Mesendoderm (in vitro differentiated cells): ENCODE measurements at regions not wholly inside any gene's neighbourhood (a gene's known extent, or its start where the extent isn't known, plus 50 kb on each side); places are given as distances from the start of the nearest gene placed in this dataset.
"Not testable (repeated sequence)": the region's sequence is repeated elsewhere in the genome, so short reads cannot be mapped to it uniquely, and the experiment has no call there.

Experiments used
- DNase-seq: peaks from one replicate; pipeline ENCODE4 v3.0.0; 2013
- H2AK5ac ChIP-seq: 2 replicates; pipeline ENCODE4 v1.6.1; 2013; ENCODE audit warnings: low read length, inconsistent platforms
- H2BK120ac ChIP-seq: 2 replicates; pipeline ENCODE4 v1.6.1; 2013; ENCODE audit warnings: low read depth, mild to moderate bottlenecking, low read length, moderate library complexity, mixed read lengths
- H2BK15ac ChIP-seq: replicated peaks from 2 replicates; pipeline ENCODE4 v1.6.1; 2013; ENCODE audit warnings: low read depth, mild to moderate bottlenecking, moderate library complexity
- H2BK5ac ChIP-seq: 2 replicates; pipeline ENCODE4 v1.6.1; 2013; ENCODE audit warnings: low read length, inconsistent platforms
- H3K18ac ChIP-seq: 2 replicates; pipeline ENCODE4 v1.6.1; 2013; ENCODE audit warnings: mild to moderate bottlenecking, low read length, mixed read lengths
- H3K23ac ChIP-seq: one replicate; pipeline ENCODE4 v1.6.1; 2013; ENCODE audit warnings: low read length
- H3K27ac ChIP-seq: 2 replicates; pipeline ENCODE4 v1.5.1; 2013; ENCODE audit warnings: low read depth, mild to moderate bottlenecking, inconsistent platforms, low read length, moderate library complexity
- H3K27me3 ChIP-seq: 2 replicates; pipeline ENCODE4 v1.6.1; 2013; ENCODE audit warnings: low read length, control low read depth, mild to moderate bottlenecking, inconsistent platforms; ENCODE audit not compliant: insufficient read depth, poor library complexity
- H3K36me3 ChIP-seq: 2 replicates; pipeline ENCODE4 v1.6.1; 2013; ENCODE audit warnings: low read length, inconsistent platforms; ENCODE audit not compliant: control insufficient read depth, insufficient read depth
- H3K4ac ChIP-seq: one replicate; pipeline ENCODE4 v1.6.1; 2013; ENCODE audit warnings: low read depth, mild to moderate bottlenecking, low read length, moderate library complexity
- H3K4me1 ChIP-seq: 2 replicates; pipeline ENCODE4 v1.6.1; 2013; ENCODE audit warnings: low read depth, low read length, inconsistent platforms; ENCODE audit not compliant: control insufficient read depth
- H3K4me2 ChIP-seq: 2 replicates; pipeline ENCODE4 v1.6.1; 2013; ENCODE audit warnings: low read length
- H3K4me3 ChIP-seq: 2 replicates; pipeline ENCODE4 v1.5.1; 2013; ENCODE audit warnings: mild to moderate bottlenecking, low read length
- H3K56ac ChIP-seq: one replicate; pipeline ENCODE4 v1.6.1; 2013; ENCODE audit warnings: low read length
- H3K79me1 ChIP-seq: 2 replicates; pipeline ENCODE4 v1.6.1; 2013; ENCODE audit warnings: low read length, inconsistent platforms
- H3K79me2 ChIP-seq: 2 replicates; pipeline ENCODE4 v1.6.1; 2013; ENCODE audit warnings: mild to moderate bottlenecking, low read length; ENCODE audit not compliant: control insufficient read depth, insufficient read depth
- H3K9ac ChIP-seq: 2 replicates; pipeline ENCODE4 v1.6.1; 2013; ENCODE audit warnings: low read length, inconsistent platforms
- H4K5ac ChIP-seq: one replicate; pipeline ENCODE4 v1.6.1; 2013; ENCODE audit warnings: low read length
- H4K8ac ChIP-seq: one replicate; pipeline ENCODE4 v1.6.1; 2013; ENCODE audit warnings: low read depth, mild to moderate bottlenecking, control low read depth, low read length, moderate library complexity
- WGBS: extraction: QIAGEN DNeasy Blood & Tissue Kit; methylation state at CpG from one replicate; pipeline ENCODE4 v1.1.7; 2013; ENCODE audit warnings: low lambda C conversion rate, missing lambda C conversion rate; ENCODE audit not compliant: insufficient coverage; ENCODE audit errors: extremely low coverage; 5-methylcytosine and 5-hydroxymethylcytosine counted together

DNA sequence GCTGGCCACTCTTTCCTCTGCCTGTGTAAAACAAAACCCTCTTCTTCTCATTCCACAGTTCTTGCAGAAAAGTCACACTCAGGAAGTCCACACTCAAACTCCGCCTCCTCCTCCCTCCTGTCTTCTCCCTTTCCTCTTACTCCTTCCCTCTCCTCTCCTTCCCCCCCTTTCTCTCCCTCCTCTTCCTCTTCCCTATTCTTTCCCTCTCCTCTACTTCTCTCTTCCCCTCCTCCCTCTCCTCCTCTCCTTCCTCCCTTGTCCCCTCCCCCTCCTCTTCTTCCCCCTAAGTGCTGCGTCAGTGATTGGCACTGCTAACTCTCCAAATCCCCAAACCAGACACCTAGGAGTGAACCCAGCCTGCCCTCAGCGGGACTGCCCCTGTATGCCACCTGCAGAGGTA, 67.0 kb downstream of the ZNF467 start:
- Histone ChIP-seq H3K4me2 (no peak overlapping the region), H2AK5ac (no peak overlapping the region), H3K23ac (no peak overlapping the region), H2BK120ac (no peak overlapping the region), H3K79me1 (no peaks in the 10 kb centered on the region), H3K9ac (no peak overlapping the region), H4K8ac (no peak overlapping the region), H2BK15ac (no peak overlapping the region), H3K36me3 (no peaks in the 10 kb centered on the region), H3K4me1 (no peaks in the 10 kb centered on the region), H3K56ac (no peak overlapping the region), H3K27me3 (no peaks in the 10 kb centered on the region), H3K18ac (no peak overlapping the region), H3K79me2 (no peaks in the 10 kb centered on the region), H3K4me3 (no peak overlapping the region), H3K4ac (no peak overlapping the region), H3K27ac (no peak overlapping the region), H2BK5ac (no peak overlapping the region), H4K5ac (no peak overlapping the region)
- DNase-seq, result no peak
- WGBS, result no CpG with 5 or more reads among the region's 3 CpGs

DNA sequence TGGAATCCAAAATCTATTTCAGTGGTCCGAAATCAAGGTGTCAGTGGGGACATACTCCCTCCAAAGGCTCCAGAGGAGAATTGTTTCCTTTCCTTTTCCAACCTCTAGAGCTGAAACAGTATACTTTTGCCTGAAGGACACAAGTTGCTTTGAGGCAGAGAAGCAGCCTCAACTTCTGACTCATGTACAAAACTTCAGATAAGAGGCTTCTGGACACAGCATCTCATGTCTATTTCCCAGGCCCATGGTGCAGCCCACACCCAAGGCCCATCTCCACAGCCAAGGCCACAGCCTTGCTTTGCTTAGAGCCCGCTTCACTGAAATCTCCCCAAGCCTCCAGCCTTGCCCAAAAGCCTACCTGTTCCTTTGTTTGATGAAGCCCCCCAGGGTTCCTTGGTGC, 68.9 kb downstream of the ZNF467 start:
- no CpG with 5 or more reads among the region's 2 CpGs for WGBS
- Histone ChIP-seq H3K56ac (no peak overlapping the region), H3K4ac (no peak overlapping the region), H2AK5ac (no peak overlapping the region), H3K18ac (no peak overlapping the region), H3K27ac (no peak overlapping the region), H3K9ac (no peak overlapping the region), H3K79me1 (no peaks in the 10 kb centered on the region), H3K4me2 (no peak overlapping the region), H3K36me3 (no peaks in the 10 kb centered on the region), H4K8ac (no peak overlapping the region), H2BK15ac (no peak overlapping the region), H3K27me3 (no peaks in the 10 kb centered on the region), H2BK5ac (no peak overlapping the region), H3K79me2 (no peaks in the 10 kb centered on the region), H4K5ac (no peak overlapping the region), H2BK120ac (no peak overlapping the region), H3K4me3 (no peak overlapping the region), H3K23ac (no peak overlapping the region), H3K4me1 (no peaks in the 10 kb centered on the region)
- DNase-seq, result no peak

DNA sequence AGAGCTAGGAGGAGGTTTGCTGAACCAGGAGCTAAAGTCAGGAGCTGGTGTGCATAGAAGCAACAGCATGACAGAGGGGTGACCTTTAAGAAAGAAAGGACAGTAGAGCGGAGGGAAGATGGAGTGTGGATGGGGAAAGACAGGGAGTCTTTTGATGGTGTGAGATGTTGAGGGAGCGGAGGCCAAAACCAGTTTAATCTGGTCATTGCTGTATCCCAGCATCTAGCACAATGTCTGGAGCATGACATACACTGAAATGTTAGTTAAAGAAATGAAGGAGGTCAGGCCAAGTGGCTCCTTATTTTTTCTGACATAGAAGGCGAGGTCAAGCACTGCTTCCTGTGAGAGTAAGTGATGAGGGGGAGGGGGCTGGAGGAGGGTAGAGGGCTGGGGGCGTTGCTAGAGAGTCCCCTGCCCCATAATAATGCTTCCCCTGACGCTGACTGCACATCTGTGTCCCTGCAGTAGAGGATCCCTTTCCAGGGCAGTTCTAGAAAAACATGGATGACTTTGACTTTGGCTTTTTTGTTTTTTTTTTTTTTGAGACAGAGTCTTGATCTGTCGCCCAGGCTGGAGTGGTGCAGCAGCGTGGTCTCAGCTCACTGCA, 70.2 kb downstream of the ZNF467 start:
- H3K56ac ChIP-seq, result peak overlapping the region; percentile 10
- no peaks in the 10 kb centered on the region for H3K79me1 ChIP-seq
- H3K27ac ChIP-seq, result no peak overlapping the region
- H2BK15ac ChIP-seq, result no peak overlapping the region
- H4K8ac ChIP-seq, result no peak overlapping the region
- no peaks in the 10 kb centered on the region for H3K4me1 ChIP-seq
- H2BK5ac ChIP-seq, result no peak overlapping the region
- no peak overlapping the region for H3K9ac ChIP-seq
- no peak for DNase-seq
- H3K4me3 ChIP-seq, result no peak overlapping the region
- no peak overlapping the region for H4K5ac ChIP-seq
- no peaks in the 10 kb centered on the region for H3K27me3 ChIP-seq
- no peak overlapping the region for H3K23ac ChIP-seq
- no peak overlapping the region for H2BK120ac ChIP-seq
- no CpG with 5 or more reads among the region's 7 CpGs for WGBS
- H3K4ac ChIP-seq, result no peak overlapping the region
- H3K36me3 ChIP-seq, result no peaks in the 10 kb centered on the region
- no peak overlapping the region for H3K4me2 ChIP-seq
- H3K18ac ChIP-seq, result no peak overlapping the region
- no peaks in the 10 kb centered on the region for H3K79me2 ChIP-seq
- H2AK5ac ChIP-seq, result no peak overlapping the region

DNA sequence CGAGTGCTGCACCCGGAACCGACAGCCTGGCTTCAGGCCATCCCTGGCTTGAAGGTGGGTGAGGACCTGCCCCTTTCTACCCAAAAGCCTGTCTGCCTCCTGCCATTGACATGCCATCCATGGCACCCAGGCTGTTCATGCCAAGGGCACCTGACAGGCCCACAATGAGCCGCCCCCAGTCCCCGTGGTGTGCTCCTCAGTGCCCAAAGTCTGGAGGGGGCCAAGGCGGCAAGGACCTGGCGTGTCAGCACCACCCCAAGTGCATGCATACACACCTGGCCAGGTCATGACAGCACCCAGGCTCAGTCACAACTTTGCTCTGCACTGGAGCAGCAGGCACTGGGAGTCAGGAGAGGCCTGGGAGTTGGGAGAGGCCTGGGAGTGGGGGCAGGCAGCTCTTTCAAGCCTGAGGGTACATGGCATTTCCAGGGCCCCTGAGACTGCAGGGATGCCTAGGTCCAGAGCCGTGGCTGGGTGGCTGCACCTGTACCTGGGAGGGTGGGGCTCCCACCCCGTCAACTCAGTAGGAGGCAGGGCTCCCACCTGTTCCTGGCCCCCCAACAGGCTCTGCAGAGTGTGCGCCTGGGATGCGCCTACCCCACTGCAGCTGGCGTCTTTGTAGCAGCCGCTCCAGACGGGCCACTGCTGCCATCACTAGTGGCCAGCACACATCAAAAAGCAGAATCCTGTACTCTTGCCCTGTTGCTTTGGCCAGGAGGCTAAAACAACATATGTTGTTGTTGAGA, 71.7 kb downstream of the ZNF467 start:
- no peak for DNase-seq
- no peaks in the 10 kb centered on the region for H3K4me1 ChIP-seq
- no peak overlapping the region for H3K18ac ChIP-seq
- H2BK120ac ChIP-seq, result no peak overlapping the region
- H3K4me3 ChIP-seq, result no peak overlapping the region
- H2BK5ac ChIP-seq, result no peak overlapping the region
- no peak overlapping the region for H3K4ac ChIP-seq
- no peaks in the 10 kb centered on the region for H3K27me3 ChIP-seq
- H4K5ac ChIP-seq, result no peak overlapping the region
- H3K27ac ChIP-seq, result no peak overlapping the region
- H2BK15ac ChIP-seq, result no peak overlapping the region
- H4K8ac ChIP-seq, result no peak overlapping the region
- no peaks in the 10 kb centered on the region for H3K79me1 ChIP-seq
- no peaks in the 10 kb centered on the region for H3K36me3 ChIP-seq
- H2AK5ac ChIP-seq, result no peak overlapping the region
- no peak overlapping the region for H3K56ac ChIP-seq
- H3K9ac ChIP-seq, result no peak overlapping the region
- no peaks in the 10 kb centered on the region for H3K79me2 ChIP-seq
- no peak overlapping the region for H3K4me2 ChIP-seq
- no CpG with 5 or more reads among the region's 14 CpGs for WGBS
- H3K23ac ChIP-seq, result no peak overlapping the region

DNA sequence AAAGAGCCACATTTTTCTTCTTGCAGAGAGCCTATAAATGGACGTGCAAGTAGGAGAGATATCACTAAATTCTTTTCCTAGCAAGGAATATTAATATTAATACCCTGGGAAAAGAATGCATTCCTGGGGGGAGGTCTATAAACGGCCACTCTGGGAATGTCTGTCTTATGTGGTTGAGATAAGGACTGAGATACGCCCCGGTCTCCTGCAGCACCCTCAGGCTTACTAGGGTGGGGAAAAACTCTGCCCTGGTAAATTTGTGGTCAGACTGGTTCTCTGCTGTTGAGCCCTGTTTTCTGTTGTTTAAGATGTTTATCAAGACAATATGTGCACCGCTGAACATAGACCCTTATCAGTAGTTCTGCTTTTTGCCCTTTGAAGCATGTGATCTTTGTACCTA, 75.6 kb downstream of the ZNF467 start:
- WGBS, result no CpG with 5 or more reads among the region's 5 CpGs
- not testable (repeated sequence) for H3K27me3 ChIP-seq

DNA sequence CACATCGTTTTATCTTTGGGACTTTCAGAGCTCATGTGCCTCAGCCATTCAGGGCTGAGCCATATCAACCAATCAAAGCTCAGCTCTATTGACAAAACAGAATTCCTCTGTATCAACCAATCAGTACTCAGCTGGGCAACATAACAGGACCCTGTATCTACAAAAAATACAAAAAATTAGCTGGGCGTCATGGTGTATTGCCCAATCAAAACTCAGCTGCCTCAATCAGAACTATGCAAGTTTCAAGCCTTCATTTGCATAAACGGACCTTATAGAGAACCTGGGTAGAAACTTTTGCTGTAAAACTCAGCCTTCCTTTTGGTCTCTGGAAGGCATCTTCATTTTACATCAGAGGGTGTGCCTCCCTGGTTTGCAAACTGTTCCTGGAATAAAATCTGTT, 77.1 kb downstream of the ZNF467 start:
- Histone ChIP-seq H3K9ac (no peak overlapping the region), H2AK5ac (no peak overlapping the region), H4K5ac (no peak overlapping the region), H3K36me3 (no peaks in the 10 kb centered on the region), H2BK5ac (no peak overlapping the region), H3K4me2 (no peak overlapping the region), H3K27ac (no peak overlapping the region), H3K23ac (no peak overlapping the region), H3K4me1 (no peaks in the 10 kb centered on the region), H3K27me3 (no peaks in the 10 kb centered on the region), H3K56ac (no peak overlapping the region), H3K4me3 (no peak overlapping the region), H2BK15ac (no peak overlapping the region), H4K8ac (no peak overlapping the region), H3K18ac (no peak overlapping the region), H3K79me2 (no peaks in the 10 kb centered on the region), H3K4ac (no peak overlapping the region), H3K79me1 (no peaks in the 10 kb centered on the region), H2BK120ac (no peak overlapping the region)
- WGBS, result no CpG with 5 or more reads among the region's 3 CpGs
- no peak for DNase-seq

More for the DNA sequence above, 75.6 kb downstream of the ZNF467 start:
- H3K27ac ChIP-seq, H3K4me3 ChIP-seq, H3K79me2 ChIP-seq, H3K18ac ChIP-seq, H4K5ac ChIP-seq, H3K79me1 ChIP-seq, H3K4me1 ChIP-seq, H2BK120ac ChIP-seq, H2AK5ac ChIP-seq, H3K36me3 ChIP-seq, H3K4ac ChIP-seq, H4K8ac ChIP-seq, H3K23ac ChIP-seq, H3K56ac ChIP-seq, H2BK15ac ChIP-seq, DNase-seq, H3K4me2 ChIP-seq, H3K9ac ChIP-seq, H2BK5ac ChIP-seq: not testable (repeated sequence)
